HG03565 (cell line): ENCODE measurements at regions not wholly inside any gene's neighbourhood (a gene's known extent, or its start where the extent isn't known, plus 50 kb on each side); places are given as distances from the start of the nearest gene placed in this dataset.
"Not testable (repeated sequence)": the region's sequence is repeated elsewhere in the genome, so short reads cannot be mapped to it uniquely, and the experiment has no call there.

Experiments used
- ATAC-seq: cut with Tn5 transposase; IDR thresholded peaks from one replicate; pipeline ENCODE4 v1.9.1; 2021; ENCODE audit warnings: mild to moderate bottlenecking, moderate library complexity; ENCODE audit not compliant: unreplicated experiment

DNA sequence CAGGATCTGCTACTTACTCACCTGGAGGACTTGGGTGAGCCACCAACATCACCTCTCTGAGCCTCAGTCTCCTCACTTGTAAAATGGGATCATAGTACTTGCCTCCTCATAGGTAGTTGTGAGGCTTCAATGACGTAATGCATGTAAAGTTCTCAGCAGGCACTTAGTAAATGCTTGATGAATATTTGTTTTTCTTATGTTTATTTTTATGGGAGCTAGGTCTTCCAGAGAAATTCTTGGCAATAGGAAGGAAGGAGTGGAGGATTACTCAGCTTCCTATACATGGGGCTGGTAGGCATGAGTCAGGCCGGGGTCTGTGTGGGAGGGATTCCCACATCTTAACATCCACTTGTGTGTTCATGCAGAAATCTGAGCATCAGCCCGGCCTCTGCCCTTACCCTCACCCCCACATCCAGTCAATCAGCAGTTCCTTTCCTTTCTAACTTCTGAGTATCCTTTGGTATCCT lies 95.4 kb upstream of the USP24 start:
- ATAC-seq = no peak

DNA sequence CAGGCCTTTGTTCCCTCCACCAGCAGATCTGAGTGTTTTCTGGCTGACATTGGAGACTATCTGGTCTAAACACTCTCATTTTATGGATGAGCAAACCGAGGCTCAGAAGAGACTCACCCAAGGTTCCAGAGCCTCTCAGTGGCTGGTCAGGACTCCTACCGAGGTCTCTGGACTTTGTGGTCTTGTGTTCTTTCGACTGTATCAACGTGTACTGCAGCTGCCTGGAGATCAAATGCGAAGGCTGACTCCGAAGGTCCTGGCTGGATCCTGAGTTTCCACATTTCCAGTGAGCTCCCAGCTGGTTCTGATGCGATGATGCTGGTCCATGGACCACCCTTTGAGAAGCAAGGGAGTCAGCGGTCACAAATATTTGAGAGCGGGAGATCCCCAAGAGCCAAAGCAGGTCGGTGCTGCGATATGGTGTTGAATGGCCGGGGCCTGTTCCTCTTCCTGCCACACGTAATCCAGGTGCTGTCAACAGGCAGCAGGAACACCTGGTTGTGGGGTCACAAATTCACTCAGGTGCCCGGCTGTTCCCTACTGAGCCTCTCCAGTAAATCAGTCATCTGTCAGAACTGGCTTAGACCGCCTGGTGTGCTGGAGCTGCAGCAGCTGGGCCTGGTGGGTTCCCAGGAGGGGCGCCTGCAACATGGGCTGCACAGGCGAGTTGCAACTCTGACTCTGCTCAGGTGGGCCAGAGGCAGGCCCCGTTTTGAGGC lies 94.8 kb upstream of the USP24 start:
- no peak for ATAC-seq

- no peak for ATAC-seq
Measured at GRCh38 chr1:55309053-55309452, 93.9 kb upstream of the USP24 start.

DNA sequence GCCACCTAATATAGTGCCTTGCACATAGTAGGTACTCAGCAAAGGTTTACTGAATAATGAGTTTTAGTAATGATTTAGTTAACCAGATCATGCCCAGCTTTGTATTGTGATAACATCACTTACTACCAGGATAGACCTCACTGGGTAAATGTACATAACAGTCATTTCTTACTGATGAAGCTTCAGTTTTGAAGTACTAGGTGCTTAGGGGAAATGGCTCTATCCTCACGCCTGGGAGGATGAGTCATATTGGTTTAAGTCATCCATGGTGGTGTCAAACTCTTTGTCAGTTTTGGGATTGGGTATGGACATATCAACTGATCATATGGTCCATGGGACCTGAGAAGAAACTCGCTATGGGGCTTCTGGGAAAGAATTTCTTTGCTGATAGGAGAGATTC lies 90.6 kb upstream of the USP24 start:
- ATAC-seq = no peak

DNA sequence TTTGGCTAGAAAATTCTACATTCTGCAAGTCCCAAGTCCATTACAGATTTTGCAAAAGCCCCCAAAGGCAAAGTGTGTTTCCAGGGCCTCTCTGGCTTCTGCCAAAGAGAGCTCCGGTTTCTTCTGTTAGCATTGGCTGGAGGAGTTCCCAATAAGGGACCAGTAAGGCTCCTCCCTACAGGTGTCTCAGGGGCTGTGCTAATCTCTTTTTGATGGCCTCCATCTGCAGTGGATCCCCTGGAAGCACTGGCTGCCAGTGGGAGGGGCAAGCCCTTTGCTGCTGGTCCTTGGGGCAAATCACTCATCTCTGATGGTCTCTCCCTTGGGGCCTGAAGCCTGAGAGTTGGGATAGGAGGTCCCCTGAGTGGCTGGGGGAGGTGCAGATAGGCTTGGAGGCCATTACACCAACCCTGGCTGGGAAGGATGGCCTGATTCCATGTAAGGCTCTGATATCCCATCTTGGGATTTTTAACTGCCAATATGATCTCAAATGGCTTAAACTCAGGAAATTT lies 89.1 kb upstream of the USP24 start:
- no peak for ATAC-seq

DNA sequence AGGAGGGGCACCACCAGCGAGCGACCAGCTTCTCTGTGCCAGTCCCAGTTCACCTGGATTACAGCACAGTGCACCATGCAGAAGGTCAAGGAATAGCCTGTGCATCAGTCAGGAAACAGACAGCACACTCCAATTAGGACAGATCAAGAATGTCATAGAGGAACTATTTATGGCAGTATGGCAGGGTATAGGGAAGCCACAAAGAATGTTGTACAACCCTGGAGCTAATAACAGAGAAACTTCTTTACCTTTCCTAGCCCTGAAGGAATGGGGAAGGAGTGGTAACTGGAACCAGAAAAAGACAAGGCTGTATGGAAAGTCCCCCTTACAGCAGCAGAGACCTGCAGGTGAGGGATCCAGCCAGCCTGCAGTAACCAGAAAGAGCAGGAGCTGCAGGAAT lies 87.8 kb upstream of the USP24 start:
- no peak for ATAC-seq

DNA sequence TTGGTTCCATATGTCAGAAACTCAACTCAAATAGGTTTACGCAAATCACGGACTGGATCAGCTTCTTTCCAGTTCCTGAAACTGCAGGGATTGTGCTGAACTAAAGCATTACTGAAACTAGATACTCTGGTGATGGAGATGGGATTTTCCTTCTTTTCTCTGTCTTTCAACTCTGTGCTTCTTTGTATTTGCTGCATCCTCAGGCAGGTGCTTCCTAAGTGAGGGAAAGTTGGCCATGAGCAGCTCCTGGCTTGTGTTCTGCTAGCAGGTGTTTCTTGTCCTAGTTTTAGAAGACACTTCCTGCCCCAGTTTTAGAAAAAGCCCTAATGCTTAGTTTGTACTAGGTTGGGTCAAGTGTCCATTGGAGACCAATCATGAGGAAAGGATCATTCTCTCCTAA lies 86.7 kb upstream of the USP24 start:
- no peak for ATAC-seq

- ATAC-seq = no peak
Measured at GRCh38 chr1:55300975-55301374, 85.8 kb upstream of the USP24 start.

GRCh38 chr1:55298167-55298894 lies 83.2 kb upstream of the USP24 start:
- ATAC-seq = no peak

- not testable (repeated sequence) for ATAC-seq
Measured at GRCh38 chr1:55296247-55296646, 81.1 kb upstream of the USP24 start.

DNA sequence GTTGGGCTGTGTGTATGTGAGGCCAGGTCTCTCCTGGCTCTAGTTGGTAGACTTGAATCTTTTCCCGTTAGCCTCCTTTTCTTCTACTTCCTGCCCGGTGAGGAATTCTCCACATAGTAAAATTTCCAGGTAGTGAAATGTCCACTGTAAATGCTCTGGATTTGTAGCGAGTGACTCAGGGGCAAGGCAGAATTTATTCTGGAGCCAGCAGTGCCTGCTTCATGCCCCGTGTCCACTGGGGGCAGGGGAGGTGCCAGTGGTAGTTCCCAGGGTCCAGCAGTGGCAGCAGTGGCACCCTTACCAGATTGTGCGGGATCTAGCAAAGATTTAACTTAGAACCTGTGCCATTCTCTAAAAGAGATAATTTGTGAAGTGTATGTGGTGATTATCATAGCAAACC lies 74.5 kb upstream of the USP24 start:
- no peak for ATAC-seq

- no peak for ATAC-seq
Measured at GRCh38 chr1:55289042-55289441, 73.9 kb upstream of the USP24 start.

DNA sequence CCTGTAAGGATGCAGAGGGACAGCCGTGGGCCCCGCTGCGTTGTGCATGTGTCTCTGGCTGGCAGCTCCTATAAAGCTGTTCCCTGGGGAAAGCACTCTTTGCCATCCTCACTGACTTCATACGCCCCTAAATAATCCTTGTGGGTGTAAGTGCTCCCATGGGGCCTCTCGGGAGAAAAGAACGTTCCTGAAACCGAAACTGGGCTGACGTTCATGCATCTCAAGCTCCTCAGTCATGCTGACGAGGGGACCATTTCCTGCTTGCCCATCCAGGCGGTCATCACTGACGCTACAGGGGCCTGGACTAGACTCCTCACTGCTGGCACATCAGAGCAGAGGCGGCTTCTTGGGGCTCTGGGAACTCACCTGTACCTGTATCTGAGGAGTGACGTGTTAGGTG lies 73.1 kb upstream of the USP24 start:
- ATAC-seq = peak; percentile 82

DNA sequence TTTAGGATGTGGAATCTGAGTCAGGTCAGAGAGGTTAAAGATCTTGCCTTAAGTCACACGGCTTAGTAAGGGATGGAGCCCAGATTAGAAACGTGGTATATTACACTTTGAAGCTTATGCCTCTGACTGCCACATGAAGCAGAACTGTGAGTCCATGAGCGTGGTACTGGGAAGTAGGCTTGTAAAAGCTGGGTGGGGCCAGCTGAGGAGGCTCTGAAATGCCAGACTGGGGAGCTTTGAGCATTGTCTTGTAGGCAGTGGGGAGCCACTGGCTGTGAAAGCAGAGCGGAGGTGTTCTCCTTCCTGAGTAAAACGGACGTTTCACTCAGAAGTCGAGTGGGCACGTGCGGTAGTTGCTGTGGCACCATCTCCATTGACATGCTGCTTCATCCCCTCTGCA lies 72.6 kb upstream of the USP24 start:
- ATAC-seq = no peak

DNA sequence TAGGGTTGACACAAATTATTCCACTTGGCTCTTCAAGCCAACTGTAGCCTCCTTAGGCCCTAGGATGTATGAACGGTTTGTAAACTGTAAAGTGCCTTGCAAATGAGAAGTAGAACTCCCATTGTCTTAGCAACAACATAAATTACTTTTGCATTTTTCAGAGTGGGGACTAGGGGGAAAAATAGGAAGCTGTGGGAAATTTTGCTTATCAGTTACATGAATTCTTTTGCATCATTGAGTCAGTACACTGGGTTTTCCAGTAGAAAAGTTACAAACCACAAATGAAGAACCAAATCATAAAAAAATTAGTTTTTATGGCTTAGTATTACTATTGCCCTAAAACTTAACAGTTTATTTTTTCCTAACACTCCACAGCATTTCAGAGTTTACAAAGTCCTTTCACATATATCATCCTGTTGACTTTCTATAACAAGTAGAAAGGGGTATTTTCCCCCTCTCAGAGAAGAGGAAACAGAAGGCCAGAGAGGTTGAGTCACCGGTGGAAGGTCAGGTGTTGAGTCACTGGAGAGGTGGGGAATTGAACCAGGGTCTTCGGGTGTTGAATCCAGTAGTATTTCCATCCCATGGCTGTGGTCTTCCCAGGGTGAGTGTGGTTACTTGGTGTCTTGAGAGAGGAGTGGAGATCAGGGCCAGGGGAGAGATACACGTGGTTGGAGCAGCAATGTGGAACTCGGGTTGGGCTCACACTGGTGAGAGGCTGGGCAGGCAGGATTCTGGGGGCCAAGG lies 71.9 kb upstream of the USP24 start:
- ATAC-seq = no peak

GRCh38 chr1:55285834-55286233 lies 70.7 kb upstream of the USP24 start:
- no peak for ATAC-seq

DNA sequence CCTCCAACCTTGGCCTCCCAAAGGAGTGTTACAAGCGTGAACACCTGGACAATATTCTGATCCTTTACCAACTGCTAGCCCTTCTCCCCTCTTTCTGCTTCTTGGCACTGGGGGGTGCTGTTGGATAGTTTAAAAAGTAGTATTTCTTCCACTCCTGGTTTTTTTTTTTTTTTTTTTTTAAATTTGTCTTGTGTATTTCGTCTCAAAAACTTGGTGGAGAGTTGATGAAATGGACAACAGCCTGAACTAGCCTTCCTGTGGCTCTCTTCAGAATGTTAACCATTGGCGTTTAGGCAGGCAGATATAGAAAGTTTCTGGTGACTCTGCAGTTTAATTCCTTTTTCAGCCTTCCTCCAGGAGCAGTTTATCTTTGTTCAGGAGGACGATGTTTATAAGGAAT lies 69.7 kb upstream of the USP24 start:
- no peak for ATAC-seq

DNA sequence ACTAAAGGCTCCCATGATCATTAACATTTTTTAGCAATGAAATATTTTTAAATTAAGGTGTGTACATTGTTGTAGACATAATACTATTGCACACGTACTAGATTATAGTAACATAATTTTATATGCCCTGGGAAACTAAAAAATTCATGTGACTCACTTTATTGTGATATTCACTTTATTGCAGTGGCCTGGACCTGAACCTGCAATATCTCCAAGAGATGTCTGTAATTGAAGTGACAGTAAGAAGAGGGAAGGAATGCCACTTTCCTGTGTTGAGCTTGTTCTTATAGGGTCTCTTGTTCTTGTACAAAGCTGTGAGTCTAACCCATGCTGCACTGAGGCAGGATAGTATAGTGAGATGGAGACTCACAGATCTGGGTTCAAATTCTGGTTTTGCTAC lies 66.9 kb upstream of the USP24 start:
- ATAC-seq = no peak

- no peak for ATAC-seq
Measured at GRCh38 chr1:55280731-55281130, 65.6 kb upstream of the USP24 start.

GRCh38 chr1:55279627-55280026 lies 64.5 kb upstream of the USP24 start:
- ATAC-seq = no peak

- no peak for ATAC-seq
Measured at GRCh38 chr1:55278378-55278777, 63.2 kb upstream of the USP24 start.
